ENCODE measurements at regions not wholly inside any gene's neighbourhood (a gene's known extent, or its start where the extent isn't known, plus 50 kb on each side); places are given as distances from the start of the nearest gene placed in this dataset.

DNA sequence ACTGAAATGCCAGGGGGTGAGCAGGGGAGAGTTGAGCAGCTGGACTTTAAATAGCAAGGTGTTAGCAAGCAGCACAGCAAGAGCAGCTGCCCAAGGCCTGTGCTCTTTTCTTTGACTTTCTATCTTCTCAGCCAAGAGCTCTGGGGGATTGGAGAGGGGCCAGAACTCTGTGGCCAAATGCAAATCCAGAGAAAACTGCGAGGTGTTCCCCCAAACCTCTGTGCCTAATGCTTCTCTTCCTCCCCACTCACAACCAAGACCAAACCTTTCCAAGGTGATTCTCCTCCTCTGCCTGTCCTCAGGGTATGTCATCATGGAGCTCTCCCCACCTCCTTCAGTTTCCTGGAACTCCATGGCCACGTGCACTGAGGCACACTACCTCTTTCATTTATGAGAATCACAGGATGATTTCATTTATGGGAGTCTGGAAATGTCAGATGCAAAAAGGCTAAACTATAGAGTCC is 118.7 kb upstream of the WWC1 start:
- no peaks in the 10 kb centered on the region for H3K27me3 ChIP-seq
- no peak overlapping the region for H3K4me3 ChIP-seq
- H4K20me1 ChIP-seq (ENCODE audit: insufficient read depth, poor library complexity, severe bottlenecking), result no peaks in the 10 kb centered on the region
- no peak overlapping the region for H3K27ac ChIP-seq
- no peaks in the 10 kb centered on the region for H3K4me1 ChIP-seq (ENCODE audit: insufficient read depth)
- no peak overlapping the region for H3K4me2 ChIP-seq
- H3K79me2 ChIP-seq, result no peaks in the 10 kb centered on the region
- 80% methylated on average over 2 of the region's 2 CpGs for WGBS (ENCODE audit: low lambda C conversion rate, missing lambda C conversion rate)
- H2AFZ ChIP-seq, result no peak overlapping the region
- DNase-seq (ENCODE audit: low spot score), result no peak
- no peaks in the 10 kb centered on the region for H3K9me2 ChIP-seq (replicated peaks; ENCODE audit: insufficient read depth)
- TF ChIP-seq, protein P1, sequence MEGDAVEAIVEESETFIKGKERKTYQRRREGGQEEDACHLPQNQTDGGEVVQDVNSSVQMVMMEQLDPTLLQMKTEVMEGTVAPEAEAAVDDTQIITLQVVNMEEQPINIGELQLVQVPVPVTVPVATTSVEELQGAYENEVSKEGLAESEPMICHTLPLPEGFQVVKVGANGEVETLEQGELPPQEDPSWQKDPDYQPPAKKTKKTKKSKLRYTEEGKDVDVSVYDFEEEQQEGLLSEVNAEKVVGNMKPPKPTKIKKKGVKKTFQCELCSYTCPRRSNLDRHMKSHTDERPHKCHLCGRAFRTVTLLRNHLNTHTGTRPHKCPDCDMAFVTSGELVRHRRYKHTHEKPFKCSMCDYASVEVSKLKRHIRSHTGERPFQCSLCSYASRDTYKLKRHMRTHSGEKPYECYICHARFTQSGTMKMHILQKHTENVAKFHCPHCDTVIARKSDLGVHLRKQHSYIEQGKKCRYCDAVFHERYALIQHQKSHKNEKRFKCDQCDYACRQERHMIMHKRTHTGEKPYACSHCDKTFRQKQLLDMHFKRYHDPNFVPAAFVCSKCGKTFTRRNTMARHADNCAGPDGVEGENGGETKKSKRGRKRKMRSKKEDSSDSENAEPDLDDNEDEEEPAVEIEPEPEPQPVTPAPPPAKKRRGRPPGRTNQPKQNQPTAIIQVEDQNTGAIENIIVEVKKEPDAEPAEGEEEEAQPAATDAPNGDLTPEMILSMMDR (IDR thresholded peaks at IDR 0.05; ENCODE audit: poor library complexity), result no peak
- TF ChIP-seq EZH2phosphoT487 (IDR thresholded peaks at IDR 0.05; ENCODE audit: low read depth, severe bottlenecking, unreplicated experiment) (no peak), EZH2 (IDR thresholded peaks at IDR 0.05; ENCODE audit: borderline replicate concordance) (no peak)
- no peaks in the 10 kb centered on the region for H3K36me3 ChIP-seq (replicated peaks; ENCODE audit: insufficient read depth, low read depth)
- no peaks in the 10 kb centered on the region for H3K9me3 ChIP-seq (ENCODE audit: low read depth)

DNA sequence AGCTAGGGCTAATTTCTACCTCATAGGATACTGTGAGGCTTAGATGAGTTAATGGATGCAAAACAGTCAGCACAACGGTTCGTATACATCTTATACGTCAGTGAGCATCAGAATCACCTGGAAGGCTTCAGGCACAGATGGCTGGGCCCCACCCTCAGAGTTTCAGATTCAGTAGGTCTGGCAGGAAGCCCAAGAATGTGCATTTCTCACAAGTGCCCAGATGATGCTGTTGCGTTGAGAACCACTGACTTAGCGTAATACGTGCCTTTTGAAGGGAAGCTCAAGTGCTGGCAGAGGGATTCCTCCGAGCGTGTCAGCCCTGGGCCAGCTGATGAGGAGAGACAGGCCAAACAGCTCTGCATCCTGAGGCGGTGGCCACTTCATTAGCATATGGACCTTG is 117.1 kb upstream of the WWC1 start:
- H3K9me3 ChIP-seq (ENCODE audit: low read depth), result no peaks in the 10 kb centered on the region
- no peak overlapping the region for H3K4me3 ChIP-seq
- no peaks in the 10 kb centered on the region for H4K20me1 ChIP-seq (ENCODE audit: insufficient read depth, poor library complexity, severe bottlenecking)
- H3K9me2 ChIP-seq (replicated peaks; ENCODE audit: insufficient read depth), result no peaks in the 10 kb centered on the region
- H3K4me1 ChIP-seq (ENCODE audit: insufficient read depth), result peaks cover 6% of the 10 kb centered on the region
- no peak overlapping the region for H3K4me2 ChIP-seq
- no peaks in the 10 kb centered on the region for H3K27me3 ChIP-seq
- 79% methylated on average over 9 of the region's 9 CpGs for WGBS (ENCODE audit: low lambda C conversion rate, missing lambda C conversion rate)
- no peaks in the 10 kb centered on the region for H3K79me2 ChIP-seq
- no peak overlapping the region for H3K27ac ChIP-seq
- no peak overlapping the region for H2AFZ ChIP-seq
- peak; percentile 29 for DNase-seq (ENCODE audit: low spot score)
- TF ChIP-seq EZH2 (IDR thresholded peaks at IDR 0.05; ENCODE audit: borderline replicate concordance) (no peak), EZH2phosphoT487 (IDR thresholded peaks at IDR 0.05; ENCODE audit: low read depth, severe bottlenecking, unreplicated experiment) (no peak)
- TF ChIP-seq, protein P1 (IDR thresholded peaks at IDR 0.05; ENCODE audit: poor library complexity), result no peak
- no peaks in the 10 kb centered on the region for H3K36me3 ChIP-seq (replicated peaks; ENCODE audit: insufficient read depth, low read depth)

DNA sequence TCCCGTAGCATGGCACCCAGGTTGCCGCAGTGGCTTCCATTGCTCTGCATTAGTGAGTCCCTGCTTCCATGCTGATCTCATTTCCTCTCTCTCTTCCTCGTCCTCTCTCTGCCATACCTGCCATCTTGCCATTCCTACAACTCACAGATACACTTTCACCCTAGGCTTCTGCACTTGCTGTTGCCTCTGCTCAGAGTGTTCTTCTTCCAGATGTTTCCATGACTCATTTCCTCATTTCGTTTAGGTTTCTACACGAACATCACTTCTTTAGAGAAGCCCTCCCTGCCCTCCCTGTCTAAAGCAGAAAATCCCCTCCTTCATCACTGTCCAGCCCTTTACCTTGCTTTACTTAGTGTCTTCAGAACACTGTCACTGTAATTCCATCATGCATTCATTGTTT is 115.2 kb upstream of the WWC1 start:
- Histone ChIP-seq H2AFZ (no peak overlapping the region), H3K4me2 (no peak overlapping the region), H3K9me3 (ENCODE audit: low read depth) (no peaks in the 10 kb centered on the region), H3K4me1 (ENCODE audit: insufficient read depth) (peaks cover 8% of the 10 kb centered on the region), H3K79me2 (no peaks in the 10 kb centered on the region), H3K27ac (no peak overlapping the region), H3K36me3 (replicated peaks; ENCODE audit: insufficient read depth, low read depth) (no peaks in the 10 kb centered on the region), H3K27me3 (no peaks in the 10 kb centered on the region), H3K9me2 (replicated peaks; ENCODE audit: insufficient read depth) (no peaks in the 10 kb centered on the region), H4K20me1 (ENCODE audit: insufficient read depth, poor library complexity, severe bottlenecking) (no peaks in the 10 kb centered on the region), H3K4me3 (no peak overlapping the region)
- TF ChIP-seq EZH2 (IDR thresholded peaks at IDR 0.05; ENCODE audit: borderline replicate concordance) (no peak), EZH2phosphoT487 (IDR thresholded peaks at IDR 0.05; ENCODE audit: low read depth, severe bottlenecking, unreplicated experiment) (no peak)
- TF ChIP-seq, protein P1 (IDR thresholded peaks at IDR 0.05; ENCODE audit: poor library complexity), result no peak
- DNase-seq (ENCODE audit: low spot score), result no peak
- WGBS (ENCODE audit: low lambda C conversion rate, missing lambda C conversion rate), result 80% methylated on average over 5 of the region's 5 CpGs

DNA sequence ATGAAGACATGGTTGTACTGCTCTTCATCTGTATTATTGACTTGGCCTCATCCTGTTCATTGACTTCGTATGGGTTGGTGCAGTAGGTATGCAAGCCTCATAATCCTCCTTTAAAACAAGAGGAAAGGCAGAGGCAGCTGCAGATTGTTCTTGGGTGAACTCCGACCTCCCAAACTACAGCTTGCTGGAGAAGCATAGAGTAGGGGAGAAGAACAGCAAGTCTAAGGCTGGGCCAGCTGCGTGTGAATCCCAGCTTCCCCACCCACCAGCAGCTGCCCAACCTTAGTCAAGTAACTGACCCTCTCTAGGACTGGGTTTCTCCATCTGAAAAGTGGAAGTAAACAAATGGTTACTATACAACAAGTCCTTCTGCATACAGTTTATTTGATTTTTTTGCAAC is 114.5 kb upstream of the WWC1 start:
- H3K79me2 ChIP-seq, result no peaks in the 10 kb centered on the region
- H3K4me3 ChIP-seq, result no peak overlapping the region
- H3K9me3 ChIP-seq (ENCODE audit: low read depth), result no peaks in the 10 kb centered on the region
- no peaks in the 10 kb centered on the region for H3K36me3 ChIP-seq (replicated peaks; ENCODE audit: insufficient read depth, low read depth)
- no peaks in the 10 kb centered on the region for H4K20me1 ChIP-seq (ENCODE audit: insufficient read depth, poor library complexity, severe bottlenecking)
- 66% methylated on average over 3 of the region's 3 CpGs for WGBS (ENCODE audit: low lambda C conversion rate, missing lambda C conversion rate)
- no peak overlapping the region for H3K4me2 ChIP-seq
- no peak for DNase-seq (ENCODE audit: low spot score)
- no peaks in the 10 kb centered on the region for H3K9me2 ChIP-seq (replicated peaks; ENCODE audit: insufficient read depth)
- H3K4me1 ChIP-seq (ENCODE audit: insufficient read depth), result peaks cover 8% of the 10 kb centered on the region
- no peak overlapping the region for H3K27ac ChIP-seq
- TF ChIP-seq, protein P1 (IDR thresholded peaks at IDR 0.05; ENCODE audit: poor library complexity), result no peak
- TF ChIP-seq EZH2phosphoT487 (IDR thresholded peaks at IDR 0.05; ENCODE audit: low read depth, severe bottlenecking, unreplicated experiment), result no peak
- TF ChIP-seq EZH2 (IDR thresholded peaks at IDR 0.05; ENCODE audit: borderline replicate concordance), result no peak
- no peak overlapping the region for H2AFZ ChIP-seq
- H3K27me3 ChIP-seq, result no peaks in the 10 kb centered on the region

All from hepatocyte (in vitro differentiated cells).